GM10266 (cell line): ENCODE measurements at regions not wholly inside any gene's neighbourhood (a gene's known extent, or its start where the extent isn't known, plus 50 kb on each side); places are given as distances from the start of the nearest gene placed in this dataset.

Source experiments
- DNase-seq: peaks from one replicate; pipeline ENCODE4 v3.0.0; 2012; ENCODE audit errors: extremely low spot score
- CTCF ChIP-seq: IDR thresholded peaks from 2 replicates; pipeline ENCODE4 v1.5.1; 2012; ENCODE audit warnings: mild to moderate bottlenecking, low read depth; ENCODE audit not compliant: control insufficient read depth, insufficient read depth; ENCODE audit errors: missing control alignments

GRCh38 chr4:126778348-126778747 lies 854.4 kb upstream of the INTU start:
- DNase-seq = no peak
- TF ChIP-seq CTCF = no peak

DNA sequence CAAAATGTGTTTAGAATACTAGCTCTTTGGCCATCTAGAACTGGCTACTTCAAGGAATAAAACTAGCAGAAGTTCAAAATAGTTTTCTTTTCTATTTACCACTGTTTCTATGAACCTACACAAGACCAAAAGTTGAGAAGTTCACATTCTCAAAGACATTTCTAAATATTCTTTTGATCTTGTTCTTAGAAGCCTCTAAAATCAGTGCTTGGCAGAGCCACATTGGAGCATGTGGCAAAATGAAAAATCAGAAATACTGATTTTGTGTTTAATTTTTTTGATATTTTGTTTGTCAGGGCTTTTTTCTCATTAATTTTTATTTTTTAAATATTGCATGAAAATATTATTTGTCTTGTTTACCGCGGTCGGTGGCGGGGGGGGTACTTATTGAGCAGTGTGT lies 853.8 kb upstream of the INTU start:
- TF ChIP-seq CTCF = no peak
- no peak for DNase-seq

- no peak for DNase-seq
- TF ChIP-seq CTCF = no peak
These were observed 853.2 kb upstream of the INTU start for GRCh38 chr4:126779436-126780166.

DNA sequence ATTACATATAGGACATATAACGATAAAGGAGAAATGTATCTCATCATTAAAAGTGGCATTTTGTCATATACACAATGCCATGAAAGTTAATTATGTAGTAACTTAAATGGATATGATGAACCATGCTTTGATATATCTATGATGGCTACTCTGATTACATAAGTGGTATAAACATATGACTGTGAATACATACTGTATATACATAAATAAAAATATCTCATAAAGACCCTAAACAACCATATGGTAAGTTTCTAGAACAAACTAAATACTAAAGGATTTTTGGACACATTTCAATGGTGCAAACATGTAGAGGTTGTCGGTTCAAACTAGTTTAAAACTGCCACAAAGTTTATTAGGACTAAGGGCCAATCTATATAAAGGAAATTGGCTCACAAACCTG lies 849.6 kb upstream of the INTU start:
- no peak for DNase-seq

GRCh38 chr4:126784966-126785580 lies 847.7 kb upstream of the INTU start:
- TF ChIP-seq CTCF = no peak
- no peak for DNase-seq

More for the DNA sequence above, 849.6 kb upstream of the INTU start:
- TF ChIP-seq CTCF = no peak

- DNase-seq = no peak
- TF ChIP-seq CTCF = no peak
These were observed 842.1 kb upstream of the INTU start for GRCh38 chr4:126790633-126791032.

GRCh38 chr4:126794363-126794762 lies 838.4 kb upstream of the INTU start:
- DNase-seq = no peak

More at GRCh38 chr4:126794363-126794762, 838.4 kb upstream of the INTU start:
- TF ChIP-seq CTCF = no peak
